OCI-LY1 (cell line): ENCODE measurements at regions not wholly inside any gene's neighbourhood (a gene's known extent, or its start where the extent isn't known, plus 50 kb on each side); places are given as distances from the start of the nearest gene placed in this dataset.

ENCODE experiments used
- H2AFZ ChIP-seq: fragments of 200-600 bp; sonication (generic), shearing (Covaris generic); 2 replicates; pipeline ENCODE4 v1.6.0; 2014; ENCODE audit warnings: antibody characterized with exemption, mild to moderate bottlenecking, low read length
- H3F3A ChIP-seq: fragments of 200-600 bp; sonication (generic), shearing (Covaris generic); 2 replicates; pipeline ENCODE4 v1.6.0; 2014; ENCODE audit warnings: mild to moderate bottlenecking, antibody characterized with exemption, low read length, moderate library complexity; ENCODE audit not compliant: insufficient read depth
- H3K27ac ChIP-seq: fragments of 200-600 bp; sonication (generic); 2 replicates; pipeline ENCODE4 v1.5.1; 2014; ENCODE audit warnings: low read length, mixed run types, mild to moderate bottlenecking, low read depth; ENCODE audit not compliant: poor library complexity, severe bottlenecking
- H3K27me3 ChIP-seq: fragments of 200-600 bp; sonication (generic); 2 replicates; pipeline ENCODE4 v1.6.0; 2014; ENCODE audit warnings: antibody characterized with exemption, mild to moderate bottlenecking, low read length, moderate library complexity; ENCODE audit not compliant: insufficient read depth
- H3K36me3 ChIP-seq: fragments of 200-600 bp; sonication (generic); 2 replicates; pipeline ENCODE4 v1.6.1; 2014; ENCODE audit warnings: mild to moderate bottlenecking, antibody characterized with exemption, low read length, moderate library complexity, mixed read lengths; ENCODE audit not compliant: insufficient read depth
- H3K4me1 ChIP-seq: fragments of 200-600 bp; sonication (generic); 2 replicates; pipeline ENCODE4 v1.5.1; 2014; ENCODE audit warnings: mild to moderate bottlenecking, low read length, moderate library complexity; ENCODE audit not compliant: insufficient read depth, severe bottlenecking
- H3K4me2 ChIP-seq: fragments of 200-600 bp; sonication (generic), shearing (Covaris generic); 2 replicates; pipeline ENCODE4 v1.6.1; 2014; ENCODE audit warnings: low read length
- H3K4me3 ChIP-seq: fragments of 200-600 bp; sonication (generic); 2 replicates; pipeline ENCODE4 v1.5.1; 2014; ENCODE audit warnings: low read length, low read depth, mild to moderate bottlenecking, mixed read lengths; ENCODE audit not compliant: poor library complexity, severe bottlenecking
- H3K79me2 ChIP-seq: fragments of 200-600 bp; shearing (Covaris generic); 2 replicates; pipeline ENCODE4 v1.6.1; 2016; ENCODE audit warnings: mixed run types, low read length, mixed read lengths; ENCODE audit not compliant: insufficient read depth
- H3K9ac ChIP-seq: fragments of 200-600 bp; sonication (generic), shearing (Covaris generic); 2 replicates; pipeline ENCODE4 v1.6.1; 2014; ENCODE audit warnings: mild to moderate bottlenecking, low read length, mixed read lengths
- H3K9me2 ChIP-seq: fragments of 200-600 bp; sonication (generic), shearing (Covaris generic); 2 replicates; pipeline ENCODE4 v1.6.1; 2014; ENCODE audit warnings: low read depth, mild to moderate bottlenecking, low read length, mixed read lengths
- H3K9me3 ChIP-seq: fragments of 200-600 bp; shearing (Covaris generic); 2 replicates; pipeline ENCODE4 v1.6.1; 2014; ENCODE audit warnings: low read length, mixed read lengths
- H4K20me1 ChIP-seq: fragments of 200-600 bp; sonication (generic), shearing (Covaris generic); 2 replicates; pipeline ENCODE4 v1.6.0; 2016; ENCODE audit warnings: mild to moderate bottlenecking, low read length; ENCODE audit not compliant: insufficient read depth
- EZH2 ChIP-seq: fragments of 200-600 bp; sonication (generic), shearing (Covaris generic); IDR thresholded peaks from 2 replicates; pipeline ENCODE4 v1.8.0; 2017; ENCODE audit warnings: borderline replicate concordance, mixed run types, mild to moderate bottlenecking, antibody characterized with exemption, low read length, moderate library complexity, mixed read lengths
- TF ChIP-seq, protein P1 (sequence below): fragments of 200-600 bp; sonication (generic), shearing (Covaris generic); IDR thresholded peaks from 2 replicates; pipeline ENCODE4 v1.5.1; 2017; ENCODE audit warnings: mild to moderate bottlenecking, antibody characterized with exemption, low read length, moderate library complexity, mixed read lengths

DNA sequence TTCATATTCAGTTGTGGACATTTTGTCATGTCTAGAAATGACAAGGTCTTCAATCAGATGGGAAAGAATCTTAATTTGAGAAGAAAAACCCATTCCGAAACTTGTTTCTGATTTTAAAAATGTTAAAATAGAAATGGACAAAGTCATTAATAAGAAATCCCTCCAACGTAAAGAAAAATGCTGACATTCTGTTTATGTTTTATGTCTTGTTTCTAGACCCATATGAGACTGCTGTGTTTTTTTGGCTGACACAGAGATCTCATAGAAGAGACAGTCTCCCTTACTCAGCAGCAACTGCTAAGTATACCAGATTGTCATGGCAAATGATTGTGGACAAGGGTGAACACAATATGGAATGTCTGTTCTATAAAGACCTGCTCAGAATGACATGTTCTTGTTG, 538.5 kb downstream of the ZEB2 start:
- Histone ChIP-seq H3K9me3 (no peaks in the 10 kb centered on the region), H3K4me2 (no peak overlapping the region), H3F3A (no peaks in the 10 kb centered on the region), H3K4me3 (no peak overlapping the region), H3K27me3 (no peaks in the 10 kb centered on the region), H4K20me1 (no peaks in the 10 kb centered on the region), H2AFZ (no peak overlapping the region), H3K36me3 (no peaks in the 10 kb centered on the region), H3K4me1 (no peaks in the 10 kb centered on the region), H3K79me2 (no peaks in the 10 kb centered on the region), H3K27ac (no peak overlapping the region), H3K9ac (no peak overlapping the region), H3K9me2 (no peaks in the 10 kb centered on the region)
- no peak for TF ChIP-seq EZH2
- TF ChIP-seq, protein P1, sequence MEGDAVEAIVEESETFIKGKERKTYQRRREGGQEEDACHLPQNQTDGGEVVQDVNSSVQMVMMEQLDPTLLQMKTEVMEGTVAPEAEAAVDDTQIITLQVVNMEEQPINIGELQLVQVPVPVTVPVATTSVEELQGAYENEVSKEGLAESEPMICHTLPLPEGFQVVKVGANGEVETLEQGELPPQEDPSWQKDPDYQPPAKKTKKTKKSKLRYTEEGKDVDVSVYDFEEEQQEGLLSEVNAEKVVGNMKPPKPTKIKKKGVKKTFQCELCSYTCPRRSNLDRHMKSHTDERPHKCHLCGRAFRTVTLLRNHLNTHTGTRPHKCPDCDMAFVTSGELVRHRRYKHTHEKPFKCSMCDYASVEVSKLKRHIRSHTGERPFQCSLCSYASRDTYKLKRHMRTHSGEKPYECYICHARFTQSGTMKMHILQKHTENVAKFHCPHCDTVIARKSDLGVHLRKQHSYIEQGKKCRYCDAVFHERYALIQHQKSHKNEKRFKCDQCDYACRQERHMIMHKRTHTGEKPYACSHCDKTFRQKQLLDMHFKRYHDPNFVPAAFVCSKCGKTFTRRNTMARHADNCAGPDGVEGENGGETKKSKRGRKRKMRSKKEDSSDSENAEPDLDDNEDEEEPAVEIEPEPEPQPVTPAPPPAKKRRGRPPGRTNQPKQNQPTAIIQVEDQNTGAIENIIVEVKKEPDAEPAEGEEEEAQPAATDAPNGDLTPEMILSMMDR, result no peak

DNA sequence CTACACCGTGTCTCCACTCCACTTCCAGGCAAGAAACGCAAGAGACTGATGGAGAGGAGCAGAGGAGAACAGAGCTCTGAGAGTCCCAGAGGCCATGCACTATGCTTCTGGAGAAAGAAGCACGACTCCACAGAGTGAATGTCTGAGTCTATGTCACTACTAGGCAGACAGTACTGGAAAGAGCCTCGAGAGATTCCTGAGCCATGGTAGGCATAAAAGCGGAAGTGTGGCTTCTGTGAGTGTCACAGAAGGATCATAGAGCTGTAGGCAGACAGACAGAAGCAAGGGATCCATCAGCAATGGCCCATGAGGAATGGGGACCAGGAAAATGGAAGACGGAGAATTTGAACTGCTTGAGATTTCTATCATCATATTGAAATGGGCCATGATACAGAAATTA, 542.6 kb downstream of the ZEB2 start:
- H3K4me2 ChIP-seq, result no peak overlapping the region
- H4K20me1 ChIP-seq, result no peaks in the 10 kb centered on the region
- H3K9me2 ChIP-seq, result no peaks in the 10 kb centered on the region
- no peak overlapping the region for H2AFZ ChIP-seq
- no peak overlapping the region for H3K9ac ChIP-seq
- no peaks in the 10 kb centered on the region for H3K27me3 ChIP-seq
- H3K4me1 ChIP-seq, result no peaks in the 10 kb centered on the region
- H3F3A ChIP-seq, result no peaks in the 10 kb centered on the region
- no peaks in the 10 kb centered on the region for H3K9me3 ChIP-seq
- H3K79me2 ChIP-seq, result no peaks in the 10 kb centered on the region
- no peak for TF ChIP-seq EZH2
- TF ChIP-seq, protein P1, result no peak
- H3K36me3 ChIP-seq, result no peaks in the 10 kb centered on the region
- H3K4me3 ChIP-seq, result no peak overlapping the region
- H3K27ac ChIP-seq, result no peak overlapping the region

DNA sequence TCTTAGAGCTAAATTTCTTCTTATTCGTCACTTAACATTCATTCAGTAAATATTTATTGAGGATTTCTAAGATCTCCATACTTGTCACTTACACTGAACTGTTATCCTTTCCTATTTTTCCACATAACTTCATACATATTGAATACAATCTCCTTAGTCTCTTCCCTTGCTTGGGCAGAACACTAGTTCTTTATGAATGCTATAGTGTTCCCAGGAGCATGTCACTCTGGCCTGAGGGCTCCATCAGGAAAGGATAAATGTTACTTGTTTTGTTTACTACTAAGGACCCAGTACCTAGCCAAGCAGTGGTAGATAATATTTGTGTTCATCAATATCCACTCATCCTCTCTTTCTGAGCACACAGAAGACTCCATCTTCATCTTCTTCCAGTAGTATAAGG, 544.7 kb downstream of the ZEB2 start:
- no peak overlapping the region for H3K27ac ChIP-seq
- no peaks in the 10 kb centered on the region for H3K9me3 ChIP-seq
- no peaks in the 10 kb centered on the region for H3K4me1 ChIP-seq
- H3K27me3 ChIP-seq, result no peaks in the 10 kb centered on the region
- no peak overlapping the region for H3K4me2 ChIP-seq
- H2AFZ ChIP-seq, result no peak overlapping the region
- H3K4me3 ChIP-seq, result no peak overlapping the region
- no peaks in the 10 kb centered on the region for H3K79me2 ChIP-seq
- H3K36me3 ChIP-seq, result no peaks in the 10 kb centered on the region
- no peaks in the 10 kb centered on the region for H4K20me1 ChIP-seq
- no peaks in the 10 kb centered on the region for H3K9me2 ChIP-seq
- no peak for TF ChIP-seq EZH2
- TF ChIP-seq, protein P1, result no peak
- H3K9ac ChIP-seq, result no peak overlapping the region
- no peaks in the 10 kb centered on the region for H3F3A ChIP-seq
